ENCODE measurements at regions not wholly inside any gene's neighbourhood (a gene's known extent, or its start where the extent isn't known, plus 50 kb on each side); places are given as distances from the start of the nearest gene placed in this dataset.

DNA sequence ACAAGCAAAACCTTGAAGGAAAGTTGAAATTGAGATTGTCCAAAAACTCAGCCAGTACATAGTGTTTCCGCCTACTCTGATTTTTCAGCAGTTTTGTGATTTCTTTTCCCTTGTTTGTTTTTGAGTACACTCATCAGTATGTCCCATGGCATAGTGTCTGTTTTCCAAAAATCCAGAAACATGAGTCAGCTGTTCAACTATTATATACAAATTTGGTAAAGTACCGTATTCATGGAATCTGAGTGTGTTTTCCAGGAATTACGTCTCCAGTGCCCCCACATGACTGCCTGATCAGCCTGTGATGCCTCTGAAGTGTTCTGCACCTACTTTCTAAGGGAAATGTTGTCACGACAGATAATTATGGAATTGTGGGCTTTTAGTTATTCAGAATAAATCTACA lies 186.8 kb downstream of the LTN1 start:
- no peak overlapping the region for H3K4me3 ChIP-seq (ENCODE audit: low read depth, low read length)
- TF ChIP-seq, protein P1, sequence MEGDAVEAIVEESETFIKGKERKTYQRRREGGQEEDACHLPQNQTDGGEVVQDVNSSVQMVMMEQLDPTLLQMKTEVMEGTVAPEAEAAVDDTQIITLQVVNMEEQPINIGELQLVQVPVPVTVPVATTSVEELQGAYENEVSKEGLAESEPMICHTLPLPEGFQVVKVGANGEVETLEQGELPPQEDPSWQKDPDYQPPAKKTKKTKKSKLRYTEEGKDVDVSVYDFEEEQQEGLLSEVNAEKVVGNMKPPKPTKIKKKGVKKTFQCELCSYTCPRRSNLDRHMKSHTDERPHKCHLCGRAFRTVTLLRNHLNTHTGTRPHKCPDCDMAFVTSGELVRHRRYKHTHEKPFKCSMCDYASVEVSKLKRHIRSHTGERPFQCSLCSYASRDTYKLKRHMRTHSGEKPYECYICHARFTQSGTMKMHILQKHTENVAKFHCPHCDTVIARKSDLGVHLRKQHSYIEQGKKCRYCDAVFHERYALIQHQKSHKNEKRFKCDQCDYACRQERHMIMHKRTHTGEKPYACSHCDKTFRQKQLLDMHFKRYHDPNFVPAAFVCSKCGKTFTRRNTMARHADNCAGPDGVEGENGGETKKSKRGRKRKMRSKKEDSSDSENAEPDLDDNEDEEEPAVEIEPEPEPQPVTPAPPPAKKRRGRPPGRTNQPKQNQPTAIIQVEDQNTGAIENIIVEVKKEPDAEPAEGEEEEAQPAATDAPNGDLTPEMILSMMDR (IDR thresholded peaks at IDR 0.05; ENCODE audit: low read depth, low read length, missing control alignments): no peak
- peak; percentile 41 for DNase-seq (ENCODE audit: low read depth)
- in situ Hi-C loops (cut with HindIII; ENCODE audit: low sequenced_read_pairs): no loop called here

DNA sequence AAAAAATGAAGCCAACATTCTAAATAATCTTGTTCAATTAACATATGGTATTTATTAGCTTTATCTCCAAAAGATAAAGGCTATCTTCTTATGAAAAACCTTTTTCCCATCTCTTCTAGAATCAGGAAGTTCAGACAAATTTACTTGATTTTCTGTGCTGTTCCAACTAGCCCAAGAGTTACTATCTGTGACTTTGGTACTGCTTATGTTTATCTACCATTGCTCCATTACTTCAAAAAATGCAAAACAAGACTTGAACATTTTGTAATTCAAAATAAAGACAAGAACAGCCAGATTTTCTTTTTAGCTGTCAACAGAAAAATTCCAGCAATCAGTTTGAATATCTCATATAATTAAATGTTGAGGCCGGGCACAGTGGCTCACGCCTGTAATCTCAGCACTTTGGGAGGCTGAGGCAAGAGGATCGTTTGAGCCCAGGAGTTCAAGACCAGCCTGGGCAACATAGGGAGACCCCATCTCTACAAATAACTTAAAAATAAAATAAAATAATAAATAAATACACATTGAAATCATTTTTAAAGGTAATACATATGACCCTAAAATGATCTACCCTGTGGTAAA lies 188.5 kb downstream of the LTN1 start:
- in situ Hi-C loops (cut with HindIII; ENCODE audit: low sequenced_read_pairs): no loop called here
- TF ChIP-seq, protein P1 (IDR thresholded peaks at IDR 0.05; ENCODE audit: low read depth, low read length, missing control alignments): no peak
- DNase-seq (ENCODE audit: low read depth): no peak
- no peak overlapping the region for H3K4me3 ChIP-seq (ENCODE audit: low read depth, low read length)

DNA sequence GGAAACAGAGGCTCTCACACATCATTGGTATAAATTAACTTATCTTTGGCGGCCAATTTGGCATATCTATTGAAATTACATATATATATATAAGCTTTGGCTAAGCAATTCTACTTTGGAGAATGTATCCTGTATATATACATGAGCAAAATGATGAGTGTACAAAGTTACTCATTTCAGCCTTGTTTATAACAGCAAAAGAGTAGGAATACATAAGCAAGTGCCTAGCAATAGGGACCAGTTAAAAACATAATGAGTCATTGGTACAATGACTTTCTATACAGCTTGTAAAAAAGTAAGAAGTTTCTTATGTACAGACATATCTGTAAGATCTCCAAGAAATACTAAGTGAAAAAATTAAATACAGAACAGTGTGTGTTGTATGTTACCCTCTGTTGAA lies 190.8 kb downstream of the LTN1 start:
- DNase-seq (ENCODE audit: low read depth): no peak
- in situ Hi-C loops (cut with HindIII; ENCODE audit: low sequenced_read_pairs): no loop called here
- TF ChIP-seq, protein P1 (IDR thresholded peaks at IDR 0.05; ENCODE audit: low read depth, low read length, missing control alignments): no peak
- H3K4me3 ChIP-seq (ENCODE audit: low read depth, low read length): no peak overlapping the region

DNA sequence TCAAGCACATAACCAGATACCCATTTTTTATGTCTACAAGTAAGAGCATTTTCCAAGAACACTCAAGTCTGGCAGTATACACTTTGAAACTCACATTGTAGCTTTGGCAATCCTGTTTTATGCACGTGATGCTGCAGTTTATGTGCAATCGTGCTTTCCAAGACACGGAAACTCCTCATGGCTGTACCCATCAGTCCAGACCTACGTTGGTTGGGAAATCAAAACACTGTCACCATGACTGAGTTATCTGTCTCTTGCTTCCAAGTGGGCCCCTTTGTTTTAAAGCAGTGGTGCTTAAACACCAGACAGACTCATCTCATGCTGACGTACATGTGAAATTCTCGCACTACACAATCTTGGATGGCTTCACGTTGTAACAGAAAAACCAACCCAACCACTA lies 192.8 kb downstream of the LTN1 start:
- in situ Hi-C loops (cut with HindIII; ENCODE audit: low sequenced_read_pairs): no loop called here

DNA sequence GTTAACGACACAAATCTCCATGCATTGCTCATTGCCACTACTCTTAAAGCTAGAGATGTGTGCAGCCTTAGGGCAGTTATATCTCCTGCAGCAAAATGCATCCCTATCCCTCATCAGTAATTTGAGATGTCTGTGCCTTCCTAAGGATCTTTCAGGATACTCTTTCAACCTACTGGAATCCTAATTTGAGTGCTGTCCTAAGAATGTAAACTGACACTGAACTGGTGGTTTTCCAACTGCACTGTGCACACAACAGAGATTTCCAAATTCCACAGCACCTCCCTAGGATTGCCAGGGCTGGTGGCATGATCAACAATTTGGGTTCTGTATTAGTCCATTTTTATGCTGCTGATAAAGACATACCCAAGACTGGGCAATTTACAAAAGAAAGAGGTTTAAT lies 193.9 kb downstream of the LTN1 start:
- TF ChIP-seq, protein P1 (IDR thresholded peaks at IDR 0.05; ENCODE audit: low read depth, low read length, missing control alignments): no peak
- no peak for DNase-seq (ENCODE audit: low read depth)
- H3K4me3 ChIP-seq (ENCODE audit: low read depth, low read length): no peak overlapping the region
- in situ Hi-C loops (cut with HindIII; ENCODE audit: low sequenced_read_pairs): no loop called here

More for the DNA sequence above, 192.8 kb downstream of the LTN1 start:
- H3K4me3 ChIP-seq (ENCODE audit: low read depth, low read length): no peak overlapping the region
- no peak for DNase-seq (ENCODE audit: low read depth)
- TF ChIP-seq, protein P1 (IDR thresholded peaks at IDR 0.05; ENCODE audit: low read depth, low read length, missing control alignments): no peak

DNA sequence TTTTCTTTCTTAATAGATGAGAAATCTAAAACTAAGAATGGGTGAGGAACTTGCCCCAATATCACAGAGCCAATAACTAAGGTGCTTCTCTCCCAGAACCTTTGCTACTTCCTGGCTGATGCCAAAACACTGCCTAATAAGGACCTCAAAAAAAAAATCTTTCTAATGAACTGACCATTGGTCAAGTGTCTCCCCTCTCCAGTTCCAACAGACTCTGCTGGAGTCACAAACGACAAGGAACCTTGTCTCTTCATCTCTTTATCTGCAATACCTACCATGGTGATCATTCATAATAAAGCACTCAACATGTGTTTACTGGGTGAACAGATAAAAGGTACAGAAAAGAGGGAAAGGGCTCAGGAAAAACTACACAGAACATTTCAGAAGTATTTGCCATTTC lies 197.4 kb downstream of the LTN1 start:
- no peak overlapping the region for H3K4me3 ChIP-seq (ENCODE audit: low read depth, low read length)
- no peak for DNase-seq (ENCODE audit: low read depth)
- in situ Hi-C loops (cut with HindIII; ENCODE audit: low sequenced_read_pairs): no loop called here
- TF ChIP-seq, protein P1 (IDR thresholded peaks at IDR 0.05; ENCODE audit: low read depth, low read length, missing control alignments): no peak

Data from astrocyte of the cerebellum (primary cell).